GM12891 (cell line): ENCODE measurements at regions not wholly inside any gene's neighbourhood (a gene's known extent, or its start where the extent isn't known, plus 50 kb on each side); places are given as distances from the start of the nearest gene placed in this dataset.

Experiments used
- POLR2A ChIP-seq: IDR thresholded peaks from 2 replicates; pipeline ENCODE4 v1.6.1; 2011; ENCODE audit warnings: low read depth, low read length, control low read depth
- POLR2AphosphoS5 ChIP-seq: IDR thresholded peaks from 2 replicates; pipeline ENCODE4 v1.6.1; 2011; ENCODE audit warnings: low read depth, low read length, control low read depth
- TAF1 ChIP-seq: IDR thresholded peaks from 2 replicates; pipeline ENCODE4 v1.6.1; 2011; ENCODE audit warnings: low read depth, low read length, control low read depth

DNA sequence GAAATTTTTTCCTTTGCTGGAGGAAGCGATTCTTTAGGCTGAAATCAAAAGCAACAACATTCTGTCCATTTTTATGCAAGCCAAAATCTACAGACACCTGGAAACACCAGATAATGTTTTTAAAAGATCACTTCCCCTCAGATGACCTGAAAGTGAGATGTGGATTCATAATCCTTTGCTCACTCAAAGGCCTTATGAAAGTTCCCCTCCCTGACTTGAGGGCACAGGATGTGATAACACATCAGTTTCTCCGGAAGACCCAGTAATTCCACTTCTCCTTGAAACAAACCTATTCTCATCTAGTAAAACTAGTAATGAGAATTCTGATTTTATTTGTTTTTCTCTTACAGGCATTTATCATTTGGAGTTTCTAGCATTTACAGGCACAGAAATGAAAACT is 218.3 kb upstream of the RND3 start:
- TF ChIP-seq POLR2AphosphoS5 (no peak), POLR2A (no peak), TAF1 (no peak)
